ENCODE measurements at regions not wholly inside any gene's neighbourhood (a gene's known extent, or its start where the extent isn't known, plus 50 kb on each side); places are given as distances from the start of the nearest gene placed in this dataset.

DNA sequence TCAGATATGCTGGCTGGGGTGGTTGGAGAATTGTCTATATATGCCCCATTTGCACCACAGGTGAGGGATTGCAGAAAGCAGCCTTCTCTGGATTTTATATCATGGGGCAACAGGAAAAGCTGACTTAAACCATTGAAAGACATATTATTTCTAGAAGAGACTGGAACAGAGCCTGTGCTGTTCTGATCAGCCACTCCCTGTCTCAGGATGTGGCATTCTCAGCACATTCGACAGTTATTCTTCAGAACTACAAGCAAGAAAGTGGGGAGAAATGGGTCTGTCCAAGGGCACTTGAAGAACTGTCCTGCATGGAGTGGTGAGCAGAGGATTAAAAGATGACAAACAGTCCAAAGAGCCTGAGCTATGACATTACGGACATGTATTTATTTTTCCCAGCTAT, 67.8 kb upstream of the EPHA5 start:
- no peak for TF ChIP-seq POLR2AphosphoS5 (IDR thresholded peaks at IDR 0.05; ENCODE audit: low read depth)
- TF ChIP-seq, protein P1, sequence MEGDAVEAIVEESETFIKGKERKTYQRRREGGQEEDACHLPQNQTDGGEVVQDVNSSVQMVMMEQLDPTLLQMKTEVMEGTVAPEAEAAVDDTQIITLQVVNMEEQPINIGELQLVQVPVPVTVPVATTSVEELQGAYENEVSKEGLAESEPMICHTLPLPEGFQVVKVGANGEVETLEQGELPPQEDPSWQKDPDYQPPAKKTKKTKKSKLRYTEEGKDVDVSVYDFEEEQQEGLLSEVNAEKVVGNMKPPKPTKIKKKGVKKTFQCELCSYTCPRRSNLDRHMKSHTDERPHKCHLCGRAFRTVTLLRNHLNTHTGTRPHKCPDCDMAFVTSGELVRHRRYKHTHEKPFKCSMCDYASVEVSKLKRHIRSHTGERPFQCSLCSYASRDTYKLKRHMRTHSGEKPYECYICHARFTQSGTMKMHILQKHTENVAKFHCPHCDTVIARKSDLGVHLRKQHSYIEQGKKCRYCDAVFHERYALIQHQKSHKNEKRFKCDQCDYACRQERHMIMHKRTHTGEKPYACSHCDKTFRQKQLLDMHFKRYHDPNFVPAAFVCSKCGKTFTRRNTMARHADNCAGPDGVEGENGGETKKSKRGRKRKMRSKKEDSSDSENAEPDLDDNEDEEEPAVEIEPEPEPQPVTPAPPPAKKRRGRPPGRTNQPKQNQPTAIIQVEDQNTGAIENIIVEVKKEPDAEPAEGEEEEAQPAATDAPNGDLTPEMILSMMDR (IDR thresholded peaks at IDR 0.05; ENCODE audit: insufficient read depth, low read length): no peak
- no peak for TF ChIP-seq GABPA (IDR thresholded peaks at IDR 0.05; ENCODE audit: low read depth)
- no peak for TF ChIP-seq SPI1 (IDR thresholded peaks at IDR 0.05; ENCODE audit: borderline replicate concordance, low read depth)
- TF ChIP-seq, protein P2, sequence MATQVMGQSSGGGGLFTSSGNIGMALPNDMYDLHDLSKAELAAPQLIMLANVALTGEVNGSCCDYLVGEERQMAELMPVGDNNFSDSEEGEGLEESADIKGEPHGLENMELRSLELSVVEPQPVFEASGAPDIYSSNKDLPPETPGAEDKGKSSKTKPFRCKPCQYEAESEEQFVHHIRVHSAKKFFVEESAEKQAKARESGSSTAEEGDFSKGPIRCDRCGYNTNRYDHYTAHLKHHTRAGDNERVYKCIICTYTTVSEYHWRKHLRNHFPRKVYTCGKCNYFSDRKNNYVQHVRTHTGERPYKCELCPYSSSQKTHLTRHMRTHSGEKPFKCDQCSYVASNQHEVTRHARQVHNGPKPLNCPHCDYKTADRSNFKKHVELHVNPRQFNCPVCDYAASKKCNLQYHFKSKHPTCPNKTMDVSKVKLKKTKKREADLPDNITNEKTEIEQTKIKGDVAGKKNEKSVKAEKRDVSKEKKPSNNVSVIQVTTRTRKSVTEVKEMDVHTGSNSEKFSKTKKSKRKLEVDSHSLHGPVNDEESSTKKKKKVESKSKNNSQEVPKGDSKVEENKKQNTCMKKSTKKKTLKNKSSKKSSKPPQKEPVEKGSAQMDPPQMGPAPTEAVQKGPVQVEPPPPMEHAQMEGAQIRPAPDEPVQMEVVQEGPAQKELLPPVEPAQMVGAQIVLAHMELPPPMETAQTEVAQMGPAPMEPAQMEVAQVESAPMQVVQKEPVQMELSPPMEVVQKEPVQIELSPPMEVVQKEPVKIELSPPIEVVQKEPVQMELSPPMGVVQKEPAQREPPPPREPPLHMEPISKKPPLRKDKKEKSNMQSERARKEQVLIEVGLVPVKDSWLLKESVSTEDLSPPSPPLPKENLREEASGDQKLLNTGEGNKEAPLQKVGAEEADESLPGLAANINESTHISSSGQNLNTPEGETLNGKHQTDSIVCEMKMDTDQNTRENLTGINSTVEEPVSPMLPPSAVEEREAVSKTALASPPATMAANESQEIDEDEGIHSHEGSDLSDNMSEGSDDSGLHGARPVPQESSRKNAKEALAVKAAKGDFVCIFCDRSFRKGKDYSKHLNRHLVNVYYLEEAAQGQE (IDR thresholded peaks at IDR 0.05; ENCODE audit: insufficient replicate concordance, low read depth): no peak
- no peak overlapping the region for H3K4me3 ChIP-seq (replicated peaks; ENCODE audit: insufficient read depth, low read length)
- DNase-seq (ENCODE audit: low read depth in 1 of 2, low spot score in 1 of 2): no peak
- no peak overlapping the region for H3K27ac ChIP-seq (replicated peaks)
- H3K27me3 ChIP-seq (ENCODE audit: insufficient read depth, poor library complexity, severe bottlenecking): no peaks in the 10 kb centered on the region

DNA sequence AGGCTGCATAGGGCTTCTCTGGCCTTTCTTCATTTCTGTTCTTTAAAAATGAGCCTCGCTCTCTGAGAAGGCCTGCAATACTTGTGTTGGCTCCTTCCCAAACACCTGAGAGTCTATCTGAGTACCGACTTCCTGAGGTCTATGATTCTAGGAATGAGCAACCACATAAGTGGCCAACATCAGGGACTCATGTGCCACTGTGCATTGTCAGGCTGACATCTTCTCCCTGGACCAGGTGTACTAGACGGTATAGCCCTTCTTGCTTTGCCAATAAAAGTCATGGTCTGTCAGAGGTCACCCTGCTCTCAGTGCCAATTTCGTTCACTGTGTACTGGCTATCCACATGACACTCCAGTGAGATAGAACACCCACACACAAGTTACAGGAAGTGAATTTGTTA, 67.4 kb upstream of the EPHA5 start:
- Histone ChIP-seq H3K4me3 (replicated peaks; ENCODE audit: insufficient read depth, low read length) (no peak overlapping the region), H3K27ac (replicated peaks) (no peak overlapping the region), H3K27me3 (ENCODE audit: insufficient read depth, poor library complexity, severe bottlenecking) (no peaks in the 10 kb centered on the region)
- TF ChIP-seq, protein P1 (IDR thresholded peaks at IDR 0.05; ENCODE audit: insufficient read depth, low read length): no peak
- TF ChIP-seq GABPA (IDR thresholded peaks at IDR 0.05; ENCODE audit: low read depth): no peak
- TF ChIP-seq, protein P2 (IDR thresholded peaks at IDR 0.05; ENCODE audit: insufficient replicate concordance, low read depth): no peak
- no peak for TF ChIP-seq POLR2AphosphoS5 (IDR thresholded peaks at IDR 0.05; ENCODE audit: low read depth)
- no peak for TF ChIP-seq SPI1 (IDR thresholded peaks at IDR 0.05; ENCODE audit: borderline replicate concordance, low read depth)
- DNase-seq (ENCODE audit: low read depth in 1 of 2, low spot score in 1 of 2): no peak

DNA sequence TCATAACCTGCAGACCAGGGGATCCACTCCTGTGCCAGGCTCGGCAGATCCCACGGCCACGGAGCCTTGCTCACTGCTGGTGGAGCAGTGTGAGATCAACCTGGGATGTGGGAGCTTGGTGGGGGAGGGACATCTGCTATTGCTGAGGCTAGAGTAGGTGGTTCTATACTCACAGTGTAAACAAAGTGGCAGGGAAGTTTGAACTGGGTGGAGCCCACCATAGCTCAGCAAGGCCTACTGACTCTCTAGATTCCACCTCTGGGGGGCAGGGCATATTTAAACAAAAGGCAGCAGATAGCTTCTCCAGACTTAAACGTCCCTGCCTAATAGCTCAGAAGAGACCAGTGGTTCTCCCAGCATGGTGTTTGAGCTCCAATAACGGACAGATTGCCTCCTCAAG, 54.7 kb upstream of the EPHA5 start:
- H3K27me3 ChIP-seq (ENCODE audit: insufficient read depth, poor library complexity, severe bottlenecking): no peaks in the 10 kb centered on the region
- DNase-seq (ENCODE audit: low read depth in 1 of 2, low spot score in 1 of 2): no peak
- TF ChIP-seq POLR2AphosphoS5 (IDR thresholded peaks at IDR 0.05; ENCODE audit: low read depth) (no peak), GABPA (IDR thresholded peaks at IDR 0.05; ENCODE audit: low read depth) (no peak), SPI1 (IDR thresholded peaks at IDR 0.05; ENCODE audit: borderline replicate concordance, low read depth) (no peak)
- TF ChIP-seq, protein P2 (IDR thresholded peaks at IDR 0.05; ENCODE audit: insufficient replicate concordance, low read depth): no peak
- TF ChIP-seq, protein P1 (IDR thresholded peaks at IDR 0.05; ENCODE audit: insufficient read depth, low read length): no peak

More for the DNA sequence above, 54.7 kb upstream of the EPHA5 start:
- Histone ChIP-seq H3K4me3 (replicated peaks; ENCODE audit: insufficient read depth, low read length) (no peak overlapping the region), H3K27ac (replicated peaks) (no peak overlapping the region)

Data from HL-60 (cell line).